ENCODE measurements at regions not wholly inside any gene's neighbourhood (a gene's known extent, or its start where the extent isn't known, plus 50 kb on each side); places are given as distances from the start of the nearest gene placed in this dataset.

- H3K27ac ChIP-seq (ENCODE audit: low read length) = no peak overlapping the region
Measured at GRCh38 chr18:46386788-46387187, 270.2 kb downstream of the LOXHD1 start.

GRCh38 chr18:46387441-46388131, 269.4 kb downstream of the LOXHD1 start:
- TF ChIP-seq EZH2phosphoT487 (IDR thresholded peaks at IDR 0.05; ENCODE audit: low read depth) (no peak), CTCF (IDR thresholded peaks at IDR 0.05; ENCODE audit: low read depth, low read length) (no peak)
- Histone ChIP-seq H3K27ac (ENCODE audit: low read length) (no peak overlapping the region), H3K79me2 (ENCODE audit: low read length) (no peaks in the 10 kb centered on the region), H3K9ac (ENCODE audit: low read length) (no peak overlapping the region), H3K9me3 (ENCODE audit: insufficient read depth, low read length) (no peaks in the 10 kb centered on the region), H3K36me3 (replicated peaks; ENCODE audit: low read depth, low read length) (no peaks in the 10 kb centered on the region), H3K4me2 (ENCODE audit: low read length) (no peak overlapping the region), H3K4me1 (ENCODE audit: low read length) (no peaks in the 10 kb centered on the region), H4K20me1 (ENCODE audit: insufficient read depth, low read length) (no peaks in the 10 kb centered on the region), H3K27me3 (ENCODE audit: low read depth, low read length) (peaks cover 12% of the 10 kb centered on the region; the same call in 1 of the 2 replicates), H2AFZ (ENCODE audit: low read depth, low read length) (no peak overlapping the region), H3K4me3 (ENCODE audit: low read length) (no peak overlapping the region)

More at GRCh38 chr18:46386788-46387187, 270.2 kb downstream of the LOXHD1 start:
- no peaks in the 10 kb centered on the region for H3K4me1 ChIP-seq (ENCODE audit: low read length)
- no peak overlapping the region for H2AFZ ChIP-seq (ENCODE audit: low read depth, low read length)
- H3K9ac ChIP-seq (ENCODE audit: low read length) = no peak overlapping the region
- no peaks in the 10 kb centered on the region for H3K9me3 ChIP-seq (ENCODE audit: insufficient read depth, low read length)
- H3K79me2 ChIP-seq (ENCODE audit: low read length) = no peaks in the 10 kb centered on the region
- no peak overlapping the region for H3K4me3 ChIP-seq (ENCODE audit: low read length)
- no peak overlapping the region for H3K4me2 ChIP-seq (ENCODE audit: low read length)
- no peaks in the 10 kb centered on the region for H3K36me3 ChIP-seq (replicated peaks; ENCODE audit: low read depth, low read length)
- peaks cover 12% of the 10 kb centered on the region; the same call in 1 of the 2 replicates for H3K27me3 ChIP-seq (ENCODE audit: low read depth, low read length)
- no peaks in the 10 kb centered on the region for H4K20me1 ChIP-seq (ENCODE audit: insufficient read depth, low read length)
- no peak for TF ChIP-seq EZH2phosphoT487 (IDR thresholded peaks at IDR 0.05; ENCODE audit: low read depth)
- TF ChIP-seq CTCF (IDR thresholded peaks at IDR 0.05; ENCODE audit: low read depth, low read length) = no peak

- no peaks in the 10 kb centered on the region for H3K79me2 ChIP-seq (ENCODE audit: low read length)
- no peak overlapping the region for H2AFZ ChIP-seq (ENCODE audit: low read depth, low read length)
- H3K4me3 ChIP-seq (ENCODE audit: low read length) = no peak overlapping the region
- H3K4me2 ChIP-seq (ENCODE audit: low read length) = no peak overlapping the region
- H3K4me1 ChIP-seq (ENCODE audit: low read length) = no peaks in the 10 kb centered on the region
- TF ChIP-seq EZH2phosphoT487 (IDR thresholded peaks at IDR 0.05; ENCODE audit: low read depth) (no peak), CTCF (IDR thresholded peaks at IDR 0.05; ENCODE audit: low read depth, low read length) (no peak)
- peaks cover 12% of the 10 kb centered on the region; the same call in 1 of the 2 replicates for H3K27me3 ChIP-seq (ENCODE audit: low read depth, low read length)
- no peak overlapping the region for H3K9ac ChIP-seq (ENCODE audit: low read length)
- H3K27ac ChIP-seq (ENCODE audit: low read length) = no peak overlapping the region
- H3K9me3 ChIP-seq (ENCODE audit: insufficient read depth, low read length) = no peaks in the 10 kb centered on the region
- no peaks in the 10 kb centered on the region for H3K36me3 ChIP-seq (replicated peaks; ENCODE audit: low read depth, low read length)
- no peaks in the 10 kb centered on the region for H4K20me1 ChIP-seq (ENCODE audit: insufficient read depth, low read length)
Measured at GRCh38 chr18:46388286-46388685, 268.7 kb downstream of the LOXHD1 start.

GRCh38 chr18:46392576-46392975, 264.4 kb downstream of the LOXHD1 start:
- no peaks in the 10 kb centered on the region for H3K79me2 ChIP-seq (ENCODE audit: low read length)
- H3K27ac ChIP-seq (ENCODE audit: low read length) = no peak overlapping the region
- no peak overlapping the region for H3K9ac ChIP-seq (ENCODE audit: low read length)
- no peak overlapping the region for H3K4me2 ChIP-seq (ENCODE audit: low read length)
- TF ChIP-seq CTCF (IDR thresholded peaks at IDR 0.05; ENCODE audit: low read depth, low read length) = no peak
- H3K9me3 ChIP-seq (ENCODE audit: insufficient read depth, low read length) = no peaks in the 10 kb centered on the region
- H3K36me3 ChIP-seq (replicated peaks; ENCODE audit: low read depth, low read length) = no peaks in the 10 kb centered on the region
- H3K4me1 ChIP-seq (ENCODE audit: low read length) = peaks cover 6% of the 10 kb centered on the region
- H2AFZ ChIP-seq (ENCODE audit: low read depth, low read length) = no peak overlapping the region
- no peaks in the 10 kb centered on the region for H4K20me1 ChIP-seq (ENCODE audit: insufficient read depth, low read length)
- H3K4me3 ChIP-seq (ENCODE audit: low read length) = no peak overlapping the region
- H3K27me3 ChIP-seq (ENCODE audit: low read depth, low read length) = peaks cover 12% of the 10 kb centered on the region; the same call in 1 of the 2 replicates

All from OCI-LY3 (cell line).